ENCODE measurements at regions not wholly inside any gene's neighbourhood (a gene's known extent, or its start where the extent isn't known, plus 50 kb on each side); places are given as distances from the start of the nearest gene placed in this dataset.

- TF ChIP-seq ARID4B (CRISPR knock-in tag; IDR thresholded peaks at IDR 0.05) (no peak), BHLHE40 (IDR thresholded peaks at IDR 0.05; ENCODE audit: low read length) (no peak), TAF9B (IDR thresholded peaks at IDR 0.05; ENCODE audit: partially characterized antibody) (no peak), ZSCAN29 (IDR thresholded peaks at IDR 0.05) (no peak), MYNN (IDR thresholded peaks at IDR 0.05) (no peak), MYNN (CRISPR knock-in tag; IDR thresholded peaks at IDR 0.05) (no peak), KAT7 (CRISPR knock-in tag; IDR thresholded peaks at IDR 0.05; ENCODE audit: borderline replicate concordance) (no peak), PATZ1 (CRISPR knock-in tag; IDR thresholded peaks at IDR 0.05; ENCODE audit: borderline replicate concordance) (no peak), MTA2 (IDR thresholded peaks at IDR 0.05; ENCODE audit: low read depth) (no peak), ZNF134 (CRISPR knock-in tag; conservative IDR thresholded peaks at IDR 0.05) (no peak), TCF3 (CRISPR knock-in tag; IDR thresholded peaks at IDR 0.05) (peak; percentile 29; the same call in 1 of the 2 replicates), DPF2 (IDR thresholded peaks at IDR 0.05) (no peak), ZBED1 (IDR thresholded peaks at IDR 0.05) (no peak), TAL1 (IDR thresholded peaks at IDR 0.05) (0 out of 2 replicates have a peak, but pooled peaks have one; percentile 22), POLR2B (IDR thresholded peaks at IDR 0.05; ENCODE audit: low read depth, partially characterized antibody) (no peak), MBD2 (IDR thresholded peaks at IDR 0.05; ENCODE audit: borderline replicate concordance, low read depth) (no peak), ZKSCAN1 (IDR thresholded peaks at IDR 0.05; ENCODE audit: low read depth, low read length) (no peak), CBFA2T2 (conservative IDR thresholded peaks at IDR 0.05) (peak; percentile 19; the same call in 1 of the 2 replicates)
Observed at GRCh38 chr21:15134701-15135470, 70.1 kb upstream of the NRIP1 start (continued).
